ENCODE measurements at regions not wholly inside any gene's neighbourhood (a gene's known extent, or its start where the extent isn't known, plus 50 kb on each side); places are given as distances from the start of the nearest gene placed in this dataset.

- Histone ChIP-seq H3K14ac (replicated peaks; ENCODE audit: low read depth, low read length) (no peak overlapping the region), H2BK15ac (ENCODE audit: low read depth, low read length) (no peak overlapping the region), H4K5ac (ENCODE audit: low read depth, low read length) (no peak overlapping the region), H4K20me1 (ENCODE audit: insufficient read depth, low read length) (no peaks in the 10 kb centered on the region), H2BK20ac (ENCODE audit: low read depth, low read length) (no peak overlapping the region), H2BK5ac (ENCODE audit: low read depth, low read length, poor library complexity, severe bottlenecking) (no peak overlapping the region), H3K27ac (ENCODE audit: insufficient read depth, low read length) (no peak overlapping the region), H3K4me2 (ENCODE audit: low read depth, low read length) (no peak overlapping the region), H3K4ac (ENCODE audit: low read depth, low read length) (no peak overlapping the region), H4K91ac (ENCODE audit: insufficient read depth, low read depth, low read length) (no peak overlapping the region), H2AK9ac (replicated peaks; ENCODE audit: low read depth, low read length, poor library complexity) (no peak overlapping the region), H3K56ac (ENCODE audit: extremely low read depth, insufficient read depth, low read length) (no peak overlapping the region), H4K8ac (ENCODE audit: low read depth in 2 of 2, low read length in 2 of 2) (no peak overlapping the region), H3K9me1 (ENCODE audit: insufficient read depth, low read length) (no peaks in the 10 kb centered on the region), H3K18ac (ENCODE audit: low read depth, low read length) (no peak overlapping the region), H3K23ac (ENCODE audit: low read depth, low read length) (no peak overlapping the region), H3K79me1 (ENCODE audit: low read depth in 1 of 2, low read length in 2 of 2) (no peaks in the 10 kb centered on the region), H3K9me3 (ENCODE audit: control insufficient read depth, insufficient read depth, low read length) (peaks cover 2% of the 10 kb centered on the region; the same call in 1 of the 2 replicates), H3K4me1 (ENCODE audit: control insufficient read depth, insufficient read depth, low read length) (no peaks in the 10 kb centered on the region), H3K27me3 (ENCODE audit: control insufficient read depth, insufficient read depth, low read length) (no peaks in the 10 kb centered on the region), H2AK5ac (ENCODE audit: low read depth, low read length) (no peak overlapping the region), H2BK120ac (ENCODE audit: low read depth, low read length) (no peak overlapping the region), H3K36me3 (ENCODE audit: control insufficient read depth, insufficient read depth, low read length) (no peaks in the 10 kb centered on the region), H2AFZ (replicated peaks; ENCODE audit: low read length, poor library complexity) (no peak overlapping the region), H3K9ac (ENCODE audit: low read depth, low read length) (no peak overlapping the region), H3K4me3 (ENCODE audit: insufficient read depth, low read depth, low read length) (no peak overlapping the region)
- intact Hi-C loops (cut with micrococcal nuclease): no loop called here
- DNase-seq (no peak), ATAC-seq (ENCODE audit: low read depth) (no peak)
- dilution Hi-C loops (cut with HindIII; ENCODE audit: low sequenced_read_pairs, unreplicated experiment): no loop called here
- BruUV-seq (replicated peaks): no TSS peak
- TF ChIP-seq POLR2A (IDR thresholded peaks at IDR 0.05; ENCODE audit: low read depth, low read length): no peak
- no peak for TF ChIP-seq FOS (IDR thresholded peaks at IDR 0.05; ENCODE audit: low read depth, low read length)
- CTCF ChIA-PET: no interaction called here
- POLR2A ChIA-PET (ENCODE audit: unreplicated experiment): no interaction called here
- WGBS, 2 experiments (ENCODE audit: extremely low coverage in 2 of 2, insufficient read length in 1 of 2): no CpG with 5 or more reads among the region's 2 CpGs
- in situ Hi-C loops (cut with MboI; ENCODE audit: low sequenced_read_pairs): no loop called here
Measured at GRCh38 chr4:45701621-45702020, 422.2 kb downstream of the GABRG1 start.

Data from IMR-90 (cell line).